ENCODE measurements at regions not wholly inside any gene's neighbourhood (a gene's known extent, or its start where the extent isn't known, plus 50 kb on each side); places are given as distances from the start of the nearest gene placed in this dataset.

- DNase-seq: no peak
These were observed 99.6 kb upstream of the ROBO2 start for GRCh38 chr3:76940181-76940770.

GRCh38 chr3:76941376-76941775, 98.5 kb upstream of the ROBO2 start:
- DNase-seq: no peak

GRCh38 chr3:76942101-76942500, 97.8 kb upstream of the ROBO2 start:
- DNase-seq: no peak

GRCh38 chr3:76943058-76943457, 96.8 kb upstream of the ROBO2 start:
- DNase-seq: no peak

- no peak for DNase-seq
These were observed 96.2 kb upstream of the ROBO2 start for GRCh38 chr3:76943671-76944070.

GRCh38 chr3:76949033-76949432, 90.9 kb upstream of the ROBO2 start:
- DNase-seq: no peak

- DNase-seq: no peak
These were observed 90.4 kb upstream of the ROBO2 start for GRCh38 chr3:76949462-76949861.

GRCh38 chr3:76950590-76950989, 89.3 kb upstream of the ROBO2 start:
- DNase-seq: no peak

GRCh38 chr3:76954412-76954811, 85.5 kb upstream of the ROBO2 start:
- no peak for DNase-seq

GRCh38 chr3:76958274-76958673, 81.6 kb upstream of the ROBO2 start:
- DNase-seq: no peak

- DNase-seq: no peak
These were observed 81.0 kb upstream of the ROBO2 start for GRCh38 chr3:76958861-76959260.

- no peak for DNase-seq
These were observed 78.6 kb upstream of the ROBO2 start for GRCh38 chr3:76961284-76961683.

- no peak for DNase-seq
These were observed 74.7 kb upstream of the ROBO2 start for GRCh38 chr3:76965122-76965725.

- no peak for DNase-seq
These were observed 70.4 kb upstream of the ROBO2 start for GRCh38 chr3:76969471-76969870.

- no peak for DNase-seq
These were observed 69.8 kb upstream of the ROBO2 start for GRCh38 chr3:76969996-76970615.

- DNase-seq: no peak
These were observed 67.1 kb upstream of the ROBO2 start for GRCh38 chr3:76972624-76973296.

GRCh38 chr3:76976996-76977395, 62.9 kb upstream of the ROBO2 start:
- no peak for DNase-seq

GRCh38 chr3:76985645-76986044, 54.3 kb upstream of the ROBO2 start:
- DNase-seq: no peak

- DNase-seq: no peak
These were observed 52.9 kb upstream of the ROBO2 start for GRCh38 chr3:76986876-76987474.
